GM23338 (cell line): ENCODE measurements at regions not wholly inside any gene's neighbourhood (a gene's known extent, or its start where the extent isn't known, plus 50 kb on each side); places are given as distances from the start of the nearest gene placed in this dataset.

ENCODE experiments used
- ATAC-seq: fragments of 200-7000 bp; cut with Tn5 transposase; 3 replicates; pipeline ENCODE4 v1.9.1; 2020
- DNase-seq: peaks from one replicate; pipeline ENCODE4 v3.0.0-alpha.2; 2015; ENCODE audit warnings: low spot score
- H2AFZ ChIP-seq: fragments of 200-600 bp; sonication (generic); 2 replicates; pipeline ENCODE4 v1.8.0; 2016; ENCODE audit warnings: antibody characterized with exemption, mild to moderate bottlenecking, moderate library complexity
- H3F3A ChIP-seq: fragments of 200-600 bp; sonication (generic); replicated peaks from 2 replicates; pipeline ENCODE4 v1.8.0; 2017; ENCODE audit warnings: antibody characterized with exemption, mixed run types, low read depth
- H3K27ac ChIP-seq: fragments of 200-600 bp; sonication (generic); 2 replicates; pipeline ENCODE4 v1.6.1; 2016; ENCODE audit warnings: low read depth
- H3K27me3 ChIP-seq: fragments of 200-600 bp; sonication (generic); 2 replicates; pipeline ENCODE4 v1.8.0; 2016; ENCODE audit warnings: mild to moderate bottlenecking, mixed run types, moderate library complexity; ENCODE audit not compliant: insufficient read depth
- H3K36me3 ChIP-seq: fragments of 200-600 bp; sonication (generic); 2 replicates; pipeline ENCODE4 v1.8.0; 2016; ENCODE audit warnings: mild to moderate bottlenecking; ENCODE audit not compliant: insufficient read depth
- H3K4me1 ChIP-seq: fragments of 200-600 bp; sonication (generic); 2 replicates; pipeline ENCODE4 v1.8.0; 2016; ENCODE audit warnings: mild to moderate bottlenecking, moderate library complexity; ENCODE audit not compliant: insufficient read depth
- H3K4me2 ChIP-seq: fragments of 200-600 bp; sonication (generic); 2 replicates; pipeline ENCODE4 v1.7.1; 2017; ENCODE audit warnings: mixed run types
- H3K4me3 ChIP-seq: fragments of 200-600 bp; sonication (generic); 2 replicates; pipeline ENCODE4 v1.6.1; 2016; ENCODE audit warnings: mixed run types
- H3K79me2 ChIP-seq: fragments of 200-600 bp; sonication (generic); replicated peaks from 2 replicates; pipeline ENCODE4 v1.8.0; 2017; ENCODE audit warnings: mild to moderate bottlenecking; ENCODE audit not compliant: insufficient read depth
- H3K9me2 ChIP-seq: fragments of 200-600 bp; sonication (generic); 2 replicates; pipeline ENCODE4 v1.8.0; 2017; ENCODE audit not compliant: insufficient read depth
- H4K20me1 ChIP-seq: fragments of 200-600 bp; sonication (generic); replicated peaks from 2 replicates; pipeline ENCODE4 v1.8.0; 2017; ENCODE audit warnings: mild to moderate bottlenecking; ENCODE audit not compliant: insufficient read depth
- H3K27ac Mint-ChIP-seq: 2 replicates; pipeline ENCODE4 v1.8.0; 2020; ENCODE audit warnings: inconsistent platforms, mild to moderate bottlenecking, moderate library complexity, mixed read lengths
- H3K27me3 Mint-ChIP-seq: 3 replicates; pipeline ENCODE4 v1.8.0; 2022; ENCODE audit warnings: low read depth, mild to moderate bottlenecking, moderate library complexity, mixed read lengths, inconsistent platforms; ENCODE audit not compliant: insufficient read depth, poor library complexity
- H3K36me3 Mint-ChIP-seq: 3 replicates; pipeline ENCODE4 v1.8.0; 2021; ENCODE audit warnings: low read depth, mild to moderate bottlenecking, inconsistent platforms, moderate library complexity, mixed read lengths
- H3K4me1 Mint-ChIP-seq: 3 replicates; pipeline ENCODE4 v1.8.0; 2020; ENCODE audit warnings: mild to moderate bottlenecking, inconsistent platforms, mixed read lengths
- H3K4me3 Mint-ChIP-seq: 3 replicates; pipeline ENCODE4 v1.8.0; 2021; ENCODE audit warnings: moderate library complexity, mild to moderate bottlenecking, inconsistent platforms, mixed read lengths
- H3K9me3 Mint-ChIP-seq: 3 replicates; pipeline ENCODE4 v1.8.0; 2020; ENCODE audit warnings: moderate library complexity, mild to moderate bottlenecking, inconsistent platforms, mixed read lengths
- CREB1 ChIP-seq: fragments of 250-450 bp; sonication (Bioruptor Pico); IDR thresholded peaks from 2 replicates; pipeline ENCODE4 v1.5.0; 2020; ENCODE audit warnings: low read depth, mild to moderate bottlenecking, moderate library complexity
- EZH2 ChIP-seq: fragments of 200-600 bp; sonication (generic); IDR thresholded peaks from one replicate; pipeline ENCODE4 v1.8.0; 2017; ENCODE audit warnings: antibody characterized with exemption, mild to moderate bottlenecking, low read depth; ENCODE audit not compliant: unreplicated experiment
- EZH2phosphoT487 ChIP-seq: fragments of 200-600 bp; sonication (generic); IDR thresholded peaks from one replicate; pipeline ENCODE4 v1.8.1; 2018; ENCODE audit warnings: antibody characterized with exemption; ENCODE audit not compliant: unreplicated experiment
- JUNB ChIP-seq: IDR thresholded peaks from one replicate; pipeline ENCODE4 v1.6.1; 2016; ENCODE audit warnings: antibody characterized with exemption; ENCODE audit not compliant: unreplicated experiment
- NANOG ChIP-seq: IDR thresholded peaks from 2 replicates; pipeline ENCODE4 v1.6.1; 2016; ENCODE audit warnings: antibody characterized with exemption, borderline replicate concordance
- POLR2AphosphoS5 ChIP-seq: IDR thresholded peaks from 2 replicates; pipeline ENCODE4 v1.6.1; 2016; ENCODE audit warnings: antibody characterized with exemption, low read depth
- STAT1 ChIP-seq: IDR thresholded peaks from one replicate; pipeline ENCODE4 v1.6.1; 2016; ENCODE audit warnings: antibody characterized with exemption; ENCODE audit not compliant: unreplicated experiment
- ZNF114 ChIP-seq: fragments of 250-450 bp; sonication (Bioruptor Pico); IDR thresholded peaks from 2 replicates; pipeline ENCODE4 v1.5.0; 2020; ENCODE audit warnings: mild to moderate bottlenecking, moderate library complexity
- ZNF331 ChIP-seq: fragments of 250-450 bp; sonication (Bioruptor Pico); IDR thresholded peaks from 2 replicates; pipeline ENCODE4 v1.5.0; 2020; ENCODE audit warnings: low read depth, mild to moderate bottlenecking, moderate library complexity
- TF ChIP-seq, protein P1 (sequence below): IDR thresholded peaks from one replicate; pipeline ENCODE4 v1.6.1; 2018; ENCODE audit warnings: antibody characterized with exemption; ENCODE audit not compliant: unreplicated experiment
- TF ChIP-seq, protein P2 (sequence below), 2 experiments: fragments of 200-600 bp in 1 of 2; sonication (generic) in 1 of 2; conservative IDR thresholded peaks; 2 replicates each; pipeline versions ENCODE4 v1.5.1 to v1.6.1; 2016 to 2017; ENCODE audit warnings: antibody characterized with exemption in 2 of 2, low read depth in 2 of 2, mild to moderate bottlenecking in 2 of 2, moderate library complexity in 1 of 2
- TF ChIP-seq, protein P3 (sequence below): IDR thresholded peaks from 2 replicates; pipeline ENCODE4 v1.6.1; 2016; ENCODE audit warnings: antibody characterized with exemption
- TF ChIP-seq, protein P4 (sequence below): fragments of 250-450 bp; sonication (Bioruptor Pico); IDR thresholded peaks from 2 replicates; pipeline ENCODE4 v1.5.0; 2020; ENCODE audit warnings: mild to moderate bottlenecking, moderate library complexity

DNA sequence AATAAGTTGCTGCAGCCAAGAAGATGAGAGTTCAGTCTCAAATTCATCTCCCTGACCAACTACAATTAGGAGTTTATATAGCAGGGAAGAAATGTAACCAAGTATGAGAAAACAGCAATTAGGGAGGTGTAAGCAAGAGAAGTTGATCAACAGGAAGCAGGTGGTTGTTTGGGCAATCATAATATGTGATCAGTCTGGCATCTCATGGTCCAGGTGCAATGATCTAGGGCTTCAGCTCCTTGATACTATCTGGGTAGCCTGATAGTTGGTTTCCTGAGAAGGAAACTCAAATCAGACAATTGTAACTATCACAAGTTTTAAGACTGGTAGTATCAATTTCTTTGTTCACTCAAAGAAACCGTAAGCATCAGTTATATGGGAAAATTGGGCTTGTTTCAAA, 1574.3 kb upstream of the PABPC4L start:
- Histone ChIP-seq H2AFZ (no peak overlapping the region), H3F3A (no peaks in the 10 kb centered on the region), H3K9me2 (no peaks in the 10 kb centered on the region), H3K36me3 (no peaks in the 10 kb centered on the region), H3K4me2 (no peak overlapping the region), H3K4me1 (no peaks in the 10 kb centered on the region), H3K79me2 (no peaks in the 10 kb centered on the region), H3K27me3 (no peaks in the 10 kb centered on the region), H4K20me1 (no peaks in the 10 kb centered on the region), H3K4me3 (no peak overlapping the region), H3K27ac (no peak overlapping the region)
- H3K36me3 Mint-ChIP-seq, result peaks cover 4% of the 10 kb centered on the region; the same call in 1 of the 3 replicates
- DNase-seq (no peak), ATAC-seq (no peak)
- H3K27me3 Mint-ChIP-seq, result no peaks in the 10 kb centered on the region
- no peak for TF ChIP-seq ZNF114 (CRISPR knock-in tag)
- TF ChIP-seq JUNB, result no peak
- TF ChIP-seq NANOG, result no peak
- no peak for TF ChIP-seq EZH2
- TF ChIP-seq, protein P1, sequence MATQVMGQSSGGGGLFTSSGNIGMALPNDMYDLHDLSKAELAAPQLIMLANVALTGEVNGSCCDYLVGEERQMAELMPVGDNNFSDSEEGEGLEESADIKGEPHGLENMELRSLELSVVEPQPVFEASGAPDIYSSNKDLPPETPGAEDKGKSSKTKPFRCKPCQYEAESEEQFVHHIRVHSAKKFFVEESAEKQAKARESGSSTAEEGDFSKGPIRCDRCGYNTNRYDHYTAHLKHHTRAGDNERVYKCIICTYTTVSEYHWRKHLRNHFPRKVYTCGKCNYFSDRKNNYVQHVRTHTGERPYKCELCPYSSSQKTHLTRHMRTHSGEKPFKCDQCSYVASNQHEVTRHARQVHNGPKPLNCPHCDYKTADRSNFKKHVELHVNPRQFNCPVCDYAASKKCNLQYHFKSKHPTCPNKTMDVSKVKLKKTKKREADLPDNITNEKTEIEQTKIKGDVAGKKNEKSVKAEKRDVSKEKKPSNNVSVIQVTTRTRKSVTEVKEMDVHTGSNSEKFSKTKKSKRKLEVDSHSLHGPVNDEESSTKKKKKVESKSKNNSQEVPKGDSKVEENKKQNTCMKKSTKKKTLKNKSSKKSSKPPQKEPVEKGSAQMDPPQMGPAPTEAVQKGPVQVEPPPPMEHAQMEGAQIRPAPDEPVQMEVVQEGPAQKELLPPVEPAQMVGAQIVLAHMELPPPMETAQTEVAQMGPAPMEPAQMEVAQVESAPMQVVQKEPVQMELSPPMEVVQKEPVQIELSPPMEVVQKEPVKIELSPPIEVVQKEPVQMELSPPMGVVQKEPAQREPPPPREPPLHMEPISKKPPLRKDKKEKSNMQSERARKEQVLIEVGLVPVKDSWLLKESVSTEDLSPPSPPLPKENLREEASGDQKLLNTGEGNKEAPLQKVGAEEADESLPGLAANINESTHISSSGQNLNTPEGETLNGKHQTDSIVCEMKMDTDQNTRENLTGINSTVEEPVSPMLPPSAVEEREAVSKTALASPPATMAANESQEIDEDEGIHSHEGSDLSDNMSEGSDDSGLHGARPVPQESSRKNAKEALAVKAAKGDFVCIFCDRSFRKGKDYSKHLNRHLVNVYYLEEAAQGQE, result no peak
- TF ChIP-seq STAT1, result no peak
- TF ChIP-seq ZNF331 (CRISPR knock-in tag), result no peak
- TF ChIP-seq POLR2AphosphoS5, result no peak
- no peak for TF ChIP-seq EZH2phosphoT487
- TF ChIP-seq CREB1 (CRISPR knock-in tag), result no peak
- TF ChIP-seq, protein P2, sequence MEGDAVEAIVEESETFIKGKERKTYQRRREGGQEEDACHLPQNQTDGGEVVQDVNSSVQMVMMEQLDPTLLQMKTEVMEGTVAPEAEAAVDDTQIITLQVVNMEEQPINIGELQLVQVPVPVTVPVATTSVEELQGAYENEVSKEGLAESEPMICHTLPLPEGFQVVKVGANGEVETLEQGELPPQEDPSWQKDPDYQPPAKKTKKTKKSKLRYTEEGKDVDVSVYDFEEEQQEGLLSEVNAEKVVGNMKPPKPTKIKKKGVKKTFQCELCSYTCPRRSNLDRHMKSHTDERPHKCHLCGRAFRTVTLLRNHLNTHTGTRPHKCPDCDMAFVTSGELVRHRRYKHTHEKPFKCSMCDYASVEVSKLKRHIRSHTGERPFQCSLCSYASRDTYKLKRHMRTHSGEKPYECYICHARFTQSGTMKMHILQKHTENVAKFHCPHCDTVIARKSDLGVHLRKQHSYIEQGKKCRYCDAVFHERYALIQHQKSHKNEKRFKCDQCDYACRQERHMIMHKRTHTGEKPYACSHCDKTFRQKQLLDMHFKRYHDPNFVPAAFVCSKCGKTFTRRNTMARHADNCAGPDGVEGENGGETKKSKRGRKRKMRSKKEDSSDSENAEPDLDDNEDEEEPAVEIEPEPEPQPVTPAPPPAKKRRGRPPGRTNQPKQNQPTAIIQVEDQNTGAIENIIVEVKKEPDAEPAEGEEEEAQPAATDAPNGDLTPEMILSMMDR (conservative IDR thresholded peaks at IDR 0.05; ENCODE audit: low read depth in 2 of 2), result no peak
- TF ChIP-seq, protein P3, sequence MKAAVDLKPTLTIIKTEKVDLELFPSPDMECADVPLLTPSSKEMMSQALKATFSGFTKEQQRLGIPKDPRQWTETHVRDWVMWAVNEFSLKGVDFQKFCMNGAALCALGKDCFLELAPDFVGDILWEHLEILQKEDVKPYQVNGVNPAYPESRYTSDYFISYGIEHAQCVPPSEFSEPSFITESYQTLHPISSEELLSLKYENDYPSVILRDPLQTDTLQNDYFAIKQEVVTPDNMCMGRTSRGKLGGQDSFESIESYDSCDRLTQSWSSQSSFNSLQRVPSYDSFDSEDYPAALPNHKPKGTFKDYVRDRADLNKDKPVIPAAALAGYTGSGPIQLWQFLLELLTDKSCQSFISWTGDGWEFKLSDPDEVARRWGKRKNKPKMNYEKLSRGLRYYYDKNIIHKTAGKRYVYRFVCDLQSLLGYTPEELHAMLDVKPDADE, result no peak
- TF ChIP-seq, protein P4, sequence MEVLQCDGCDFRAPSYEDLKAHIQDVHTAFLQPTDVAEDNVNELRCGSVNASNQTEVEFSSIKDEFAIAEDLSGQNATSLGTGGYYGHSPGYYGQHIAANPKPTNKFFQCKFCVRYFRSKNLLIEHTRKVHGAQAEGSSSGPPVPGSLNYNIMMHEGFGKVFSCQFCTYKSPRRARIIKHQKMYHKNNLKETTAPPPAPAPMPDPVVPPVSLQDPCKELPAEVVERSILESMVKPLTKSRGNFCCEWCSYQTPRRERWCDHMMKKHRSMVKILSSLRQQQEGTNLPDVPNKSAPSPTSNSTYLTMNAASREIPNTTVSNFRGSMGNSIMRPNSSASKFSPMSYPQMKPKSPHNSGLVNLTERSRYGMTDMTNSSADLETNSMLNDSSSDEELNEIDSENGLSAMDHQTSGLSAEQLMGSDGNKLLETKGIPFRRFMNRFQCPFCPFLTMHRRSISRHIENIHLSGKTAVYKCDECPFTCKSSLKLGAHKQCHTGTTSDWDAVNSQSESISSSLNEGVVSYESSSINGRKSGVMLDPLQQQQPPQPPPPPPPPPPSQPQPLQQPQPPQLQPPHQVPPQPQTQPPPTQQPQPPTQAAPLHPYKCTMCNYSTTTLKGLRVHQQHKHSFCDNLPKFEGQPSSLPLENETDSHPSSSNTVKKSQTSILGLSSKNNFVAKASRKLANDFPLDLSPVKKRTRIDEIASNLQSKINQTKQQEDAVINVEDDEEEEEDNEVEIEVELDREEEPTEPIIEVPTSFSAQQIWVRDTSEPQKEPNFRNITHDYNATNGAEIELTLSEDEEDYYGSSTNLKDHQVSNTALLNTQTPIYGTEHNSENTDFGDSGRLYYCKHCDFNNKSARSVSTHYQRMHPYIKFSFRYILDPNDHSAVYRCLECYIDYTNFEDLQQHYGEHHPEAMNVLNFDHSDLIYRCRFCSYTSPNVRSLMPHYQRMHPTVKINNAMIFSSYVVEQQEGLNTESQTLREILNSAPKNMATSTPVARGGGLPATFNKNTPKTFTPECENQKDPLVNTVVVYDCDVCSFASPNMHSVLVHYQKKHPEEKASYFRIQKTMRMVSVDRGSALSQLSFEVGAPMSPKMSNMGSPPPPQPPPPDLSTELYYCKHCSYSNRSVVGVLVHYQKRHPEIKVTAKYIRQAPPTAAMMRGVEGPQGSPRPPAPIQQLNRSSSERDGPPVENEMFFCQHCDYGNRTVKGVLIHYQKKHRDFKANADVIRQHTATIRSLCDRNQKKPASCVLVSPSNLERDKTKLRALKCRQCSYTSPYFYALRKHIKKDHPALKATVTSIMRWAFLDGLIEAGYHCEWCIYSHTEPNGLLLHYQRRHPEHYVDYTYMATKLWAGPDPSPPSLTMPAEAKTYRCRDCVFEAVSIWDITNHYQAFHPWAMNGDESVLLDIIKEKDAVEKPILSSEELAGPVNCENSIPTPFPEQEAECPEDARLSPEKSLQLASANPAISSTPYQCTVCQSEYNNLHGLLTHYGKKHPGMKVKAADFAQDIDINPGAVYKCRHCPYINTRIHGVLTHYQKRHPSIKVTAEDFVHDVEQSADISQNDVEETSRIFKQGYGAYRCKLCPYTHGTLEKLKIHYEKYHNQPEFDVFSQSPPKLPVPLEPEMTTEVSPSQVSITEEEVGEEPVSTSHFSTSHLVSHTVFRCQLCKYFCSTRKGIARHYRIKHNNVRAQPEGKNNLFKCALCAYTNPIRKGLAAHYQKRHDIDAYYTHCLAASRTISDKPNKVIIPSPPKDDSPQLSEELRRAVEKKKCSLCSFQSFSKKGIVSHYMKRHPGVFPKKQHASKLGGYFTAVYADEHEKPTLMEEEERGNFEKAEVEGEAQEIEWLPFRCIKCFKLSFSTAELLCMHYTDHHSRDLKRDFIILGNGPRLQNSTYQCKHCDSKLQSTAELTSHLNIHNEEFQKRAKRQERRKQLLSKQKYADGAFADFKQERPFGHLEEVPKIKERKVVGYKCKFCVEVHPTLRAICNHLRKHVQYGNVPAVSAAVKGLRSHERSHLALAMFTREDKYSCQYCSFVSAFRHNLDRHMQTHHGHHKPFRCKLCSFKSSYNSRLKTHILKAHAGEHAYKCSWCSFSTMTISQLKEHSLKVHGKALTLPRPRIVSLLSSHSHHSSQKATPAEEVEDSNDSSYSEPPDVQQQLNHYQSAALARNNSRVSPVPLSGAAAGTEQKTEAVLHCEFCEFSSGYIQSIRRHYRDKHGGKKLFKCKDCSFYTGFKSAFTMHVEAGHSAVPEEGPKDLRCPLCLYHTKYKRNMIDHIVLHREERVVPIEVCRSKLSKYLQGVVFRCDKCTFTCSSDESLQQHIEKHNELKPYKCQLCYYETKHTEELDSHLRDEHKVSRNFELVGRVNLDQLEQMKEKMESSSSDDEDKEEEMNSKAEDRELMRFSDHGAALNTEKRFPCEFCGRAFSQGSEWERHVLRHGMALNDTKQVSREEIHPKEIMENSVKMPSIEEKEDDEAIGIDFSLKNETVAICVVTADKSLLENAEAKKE (CRISPR knock-in tag), result no peak
- H3K9me3 Mint-ChIP-seq, result peaks cover 3% of the 10 kb centered on the region; the same call in 2 of the 3 replicates
- no peak overlapping the region for H3K27ac Mint-ChIP-seq
- no peak overlapping the region for H3K4me3 Mint-ChIP-seq
- peaks cover 3% of the 10 kb centered on the region; the same call in 1 of the 3 replicates for H3K4me1 Mint-ChIP-seq
